Fibroblast of skin of abdomen (primary cell): ENCODE measurements at regions not wholly inside any gene's neighbourhood (a gene's known extent, or its start where the extent isn't known, plus 50 kb on each side); places are given as distances from the start of the nearest gene placed in this dataset.
A peak's percentile ranks its signal among the peaks of the same experiment; 100 is the strongest.

Experiments used
- DNase-seq: peaks from one replicate; pipeline ENCODE4 v3.0.0-alpha.2; 2013

DNA sequence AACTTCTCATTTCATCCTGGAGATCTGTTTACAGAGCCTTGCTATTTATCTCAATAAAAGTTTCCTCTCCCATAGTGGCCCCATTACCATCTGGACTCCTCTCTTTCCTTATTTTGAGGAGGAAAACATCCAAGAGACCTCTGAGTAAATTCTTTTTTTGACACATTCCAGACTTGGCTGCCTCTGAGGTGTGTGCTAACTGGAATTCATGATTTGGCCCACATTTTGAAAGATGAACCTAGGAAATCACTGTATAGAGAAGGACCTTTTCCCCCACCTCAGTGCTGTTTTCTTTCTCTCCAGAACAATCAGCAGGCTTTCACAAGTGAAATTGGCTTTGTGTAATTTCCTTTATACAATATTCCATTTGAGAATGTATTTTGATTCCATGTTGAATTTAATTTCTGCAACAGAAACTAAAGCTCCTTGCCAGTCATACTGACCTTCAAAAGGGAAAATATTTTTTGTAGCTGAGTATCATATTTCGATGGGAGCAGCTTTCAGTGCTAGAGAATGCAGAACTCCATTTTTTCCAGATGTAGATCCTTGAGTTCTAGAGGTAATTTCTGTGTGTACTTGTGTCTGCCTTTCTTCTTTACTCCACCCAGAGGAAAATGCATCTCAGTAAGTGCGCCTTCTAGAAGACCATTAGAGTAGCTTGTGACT lies 244.9 kb upstream of the RGS6 start:
- DNase-seq, result peak; percentile 75

DNA sequence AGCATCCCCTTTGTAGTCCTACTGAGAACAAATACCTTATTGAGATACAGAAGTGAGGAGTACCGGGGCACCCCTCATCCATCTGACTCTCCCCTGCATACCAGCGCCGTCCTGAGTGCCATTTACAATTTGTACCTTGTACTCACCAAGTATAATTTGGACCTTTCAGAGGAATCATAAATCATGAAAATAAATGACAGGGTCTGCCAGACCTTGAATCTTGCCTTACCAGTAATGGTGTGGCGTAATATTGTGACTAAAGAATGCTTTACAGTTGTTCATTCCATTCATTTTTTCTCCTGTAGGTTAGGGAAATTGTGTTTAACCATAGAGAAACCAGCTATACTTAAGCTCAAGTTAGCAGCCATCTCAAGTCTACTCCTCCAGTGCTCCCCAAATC lies 243.7 kb upstream of the RGS6 start:
- DNase-seq, result peak; percentile 72

DNA sequence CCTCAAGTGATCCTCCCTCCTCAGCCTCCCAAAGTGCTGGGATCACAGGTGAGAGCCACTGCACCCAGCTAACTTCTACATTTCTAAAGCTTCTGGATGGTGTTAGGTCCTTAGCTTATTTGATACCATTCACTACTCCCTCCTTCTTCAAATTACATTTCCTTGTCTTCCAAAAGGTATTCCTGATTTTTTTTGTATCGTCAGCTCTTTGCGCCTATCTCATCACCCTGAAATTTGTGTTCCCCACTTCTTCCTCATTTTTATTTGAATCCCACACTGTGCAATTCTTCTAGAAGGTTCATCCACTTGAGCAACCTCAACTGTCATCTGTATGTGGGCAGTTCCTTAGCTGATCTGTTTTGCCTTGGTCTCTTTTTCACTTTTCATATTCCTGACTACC lies 241.8 kb upstream of the RGS6 start:
- DNase-seq, result no peak

GRCh38 chr14:71692496-71692895 lies 239.7 kb upstream of the RGS6 start:
- no peak for DNase-seq

GRCh38 chr14:71693381-71693780 lies 238.8 kb upstream of the RGS6 start:
- peak; percentile 96 for DNase-seq

- no peak for DNase-seq
These were observed 237.4 kb upstream of the RGS6 start for GRCh38 chr14:71694591-71695530.

- DNase-seq, result no peak
These were observed 236.4 kb upstream of the RGS6 start for GRCh38 chr14:71695611-71696350.

DNA sequence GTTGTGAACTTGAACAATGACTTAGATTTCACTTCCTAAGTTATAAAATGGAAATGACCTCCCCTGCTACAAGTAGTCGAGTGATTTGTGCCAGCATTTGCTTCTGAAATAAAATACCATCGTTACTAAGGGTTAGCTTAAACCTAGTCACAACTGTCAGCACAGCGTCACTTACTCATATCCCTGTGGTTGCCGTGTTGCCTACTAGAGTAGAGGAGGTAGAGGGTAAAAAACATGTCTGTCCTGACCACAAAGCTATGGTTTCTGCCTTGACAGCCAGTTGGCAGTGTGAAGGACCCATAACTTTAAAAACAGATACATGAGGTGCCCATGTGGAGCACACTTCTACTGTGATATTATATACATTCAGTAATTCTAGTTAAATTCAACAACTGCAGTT lies 234.2 kb upstream of the RGS6 start:
- DNase-seq, result peak; percentile 47

GRCh38 chr14:71698673-71699072 lies 233.6 kb upstream of the RGS6 start:
- DNase-seq, result no peak

DNA sequence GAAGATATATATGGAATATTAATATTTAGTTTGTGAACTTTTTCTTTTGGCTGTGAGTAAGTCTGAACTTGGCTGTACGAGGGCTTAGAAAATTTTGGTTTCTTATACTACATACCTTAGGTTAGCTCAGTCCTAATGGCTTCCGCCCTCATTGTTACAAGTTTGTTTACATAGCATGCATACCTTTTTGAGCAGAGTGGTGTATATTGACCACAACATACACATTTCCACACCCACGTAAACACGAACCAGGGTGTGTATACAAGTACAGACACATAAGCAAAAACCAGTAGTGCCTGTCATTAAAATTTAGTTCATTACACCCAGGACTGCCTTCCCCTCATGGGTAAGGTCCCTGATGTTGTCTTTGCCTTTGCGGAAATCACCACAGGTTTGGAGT lies 230.2 kb upstream of the RGS6 start:
- DNase-seq, result peak; percentile 35

DNA sequence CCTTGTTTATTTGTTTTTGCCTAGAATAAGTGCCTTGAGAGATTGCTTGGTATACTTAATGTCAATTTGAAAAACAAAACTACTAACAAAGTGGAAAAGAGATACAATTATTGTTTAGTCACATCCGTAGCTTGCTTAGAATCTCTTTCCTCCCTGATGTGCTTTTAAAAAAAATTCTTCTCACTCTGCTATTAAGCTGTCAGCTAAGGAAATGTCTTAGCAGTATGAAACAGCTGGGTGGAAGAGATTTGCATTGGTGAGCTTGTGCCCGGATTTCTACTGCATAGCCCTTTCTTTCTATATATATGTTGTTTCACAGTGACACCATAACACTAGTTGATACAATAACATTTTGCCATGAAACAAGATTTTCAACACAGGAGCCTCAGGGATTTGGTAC lies 229.4 kb upstream of the RGS6 start:
- no peak for DNase-seq

DNA sequence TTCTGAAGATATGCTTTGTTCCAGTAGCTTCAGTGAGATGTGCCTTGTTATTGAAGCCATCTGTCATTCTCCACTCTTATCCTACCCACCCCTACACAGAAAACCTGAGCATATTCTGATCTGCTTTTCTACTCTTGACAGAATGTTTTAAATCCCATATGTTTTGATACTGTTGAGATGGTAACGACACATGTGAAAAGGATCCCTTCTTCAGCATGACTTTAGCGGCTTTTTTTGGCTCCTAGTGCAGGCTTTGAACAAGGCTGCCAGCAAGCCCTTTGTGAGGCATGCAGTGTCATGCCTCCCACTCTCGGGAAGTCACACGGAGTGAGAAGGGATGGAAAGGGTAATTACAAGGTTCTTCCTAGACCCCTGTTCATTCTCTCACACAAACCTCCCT lies 228.8 kb upstream of the RGS6 start:
- DNase-seq, result peak; percentile 49

DNA sequence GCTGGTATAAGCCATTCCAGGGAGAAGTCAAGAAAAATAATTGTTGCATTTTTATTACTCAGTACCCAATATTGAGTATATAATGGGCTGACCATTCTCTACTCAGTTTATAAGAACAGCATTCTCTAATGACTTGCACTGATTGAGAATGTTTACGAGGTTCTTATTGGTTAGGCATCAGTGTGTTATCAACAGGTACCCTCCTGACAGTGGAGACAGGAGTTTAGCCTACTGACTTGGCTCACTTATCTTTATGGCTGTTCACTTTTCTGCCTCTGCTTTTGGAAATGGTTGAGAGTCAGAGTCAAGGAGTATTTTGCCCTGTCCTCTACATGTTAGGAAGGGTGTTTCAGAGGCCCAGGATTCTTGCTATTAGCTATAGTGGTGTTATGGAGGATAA lies 228.0 kb upstream of the RGS6 start:
- DNase-seq, result no peak

DNA sequence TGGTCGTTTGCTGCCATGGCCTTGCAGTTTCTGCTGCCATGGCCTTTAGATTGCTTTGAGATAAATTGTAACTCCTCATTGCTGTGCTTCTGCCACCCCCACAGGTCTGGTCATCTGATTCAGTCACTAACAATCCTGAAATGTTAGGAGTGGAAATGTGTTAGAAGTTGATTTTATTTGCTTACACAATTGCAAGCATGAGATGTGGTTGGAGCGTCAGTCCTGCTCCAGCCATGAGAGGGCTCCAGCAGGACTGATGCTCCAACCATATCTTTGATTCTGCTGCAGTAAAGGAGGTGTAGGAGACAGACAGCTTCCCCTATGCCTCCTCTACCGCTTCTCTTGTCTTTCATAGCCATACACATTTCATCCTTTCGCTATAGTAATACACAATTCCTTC lies 226.8 kb upstream of the RGS6 start:
- DNase-seq, result no peak

DNA sequence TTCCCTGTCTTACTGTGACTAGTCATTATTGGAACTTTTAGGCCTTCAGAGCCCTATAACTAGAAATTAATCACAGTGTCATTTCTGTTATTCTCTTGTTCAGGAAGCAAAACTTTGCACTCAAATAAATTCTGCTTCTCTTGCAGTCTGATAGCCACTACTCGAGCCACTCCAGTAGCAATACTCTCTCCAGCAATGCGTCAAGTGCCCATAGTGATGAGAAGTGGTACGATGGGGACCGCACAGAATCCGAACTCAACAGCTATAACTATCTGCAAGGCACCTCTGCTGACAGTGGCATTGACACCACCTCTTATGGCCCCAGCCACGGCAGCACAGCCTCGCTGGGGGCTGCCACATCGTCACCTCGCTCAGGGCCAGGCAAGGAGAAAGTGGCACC lies 223.2 kb upstream of the RGS6 start:
- DNase-seq, result no peak

DNA sequence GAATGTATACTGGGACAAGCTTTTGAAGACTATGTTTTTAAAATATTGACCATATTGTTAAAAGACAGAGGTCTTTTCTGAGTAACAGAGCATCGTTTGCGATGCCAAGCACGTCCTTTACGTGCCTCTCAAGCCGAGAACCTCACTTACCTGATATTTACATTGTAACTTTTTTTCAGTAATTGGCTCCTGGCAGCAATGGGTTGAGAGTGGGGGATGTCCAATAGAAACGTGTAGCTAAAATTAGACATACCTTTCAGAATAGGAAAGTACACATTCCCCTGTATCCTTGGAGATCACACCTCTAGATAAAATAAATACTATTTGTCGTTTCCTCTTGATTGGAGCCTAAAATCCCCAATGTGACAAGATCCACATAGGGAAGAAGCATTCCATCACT lies 222.2 kb upstream of the RGS6 start:
- no peak for DNase-seq

- DNase-seq, result no peak
These were observed 221.1 kb upstream of the RGS6 start for GRCh38 chr14:71711125-71711524.

DNA sequence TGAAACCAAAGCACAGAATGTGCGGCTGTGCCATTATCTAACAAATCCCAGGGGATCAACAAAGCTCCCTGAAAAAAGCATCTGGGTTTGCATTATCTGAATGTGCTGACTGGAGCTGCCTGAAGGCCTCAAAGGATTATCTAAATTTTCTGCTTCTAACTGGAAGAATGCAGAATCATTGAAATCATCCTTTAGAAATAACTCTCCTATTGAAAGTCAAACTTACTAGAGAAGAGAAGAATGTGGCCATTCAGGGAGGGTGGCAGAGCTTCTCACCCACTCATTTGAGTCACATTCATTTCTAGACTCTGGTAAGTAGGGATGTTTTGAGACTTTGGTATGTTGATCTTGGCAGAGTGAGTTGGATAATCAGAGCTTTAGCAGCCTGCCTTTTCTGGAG lies 220.6 kb upstream of the RGS6 start:
- DNase-seq, result peak; percentile 94

DNA sequence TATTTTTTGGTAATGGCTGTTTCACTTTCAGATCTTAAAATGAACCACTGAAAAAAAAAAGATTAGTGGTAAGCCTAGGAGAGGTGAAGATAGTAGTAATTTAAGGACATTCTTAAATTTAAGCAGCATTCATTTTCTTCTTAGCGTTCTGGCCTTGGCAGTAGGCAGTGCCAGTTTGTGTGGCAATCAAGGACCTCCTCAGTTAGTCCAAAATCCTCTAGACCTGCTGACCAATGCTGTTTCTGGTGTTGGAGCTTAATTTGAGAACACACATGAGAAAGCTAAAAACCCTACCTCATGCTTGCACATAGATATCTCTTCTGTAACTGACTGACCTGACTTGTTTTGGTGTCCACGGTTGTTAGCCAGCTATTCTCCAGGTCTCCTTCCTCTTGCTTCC lies 219.8 kb upstream of the RGS6 start:
- no peak for DNase-seq

DNA sequence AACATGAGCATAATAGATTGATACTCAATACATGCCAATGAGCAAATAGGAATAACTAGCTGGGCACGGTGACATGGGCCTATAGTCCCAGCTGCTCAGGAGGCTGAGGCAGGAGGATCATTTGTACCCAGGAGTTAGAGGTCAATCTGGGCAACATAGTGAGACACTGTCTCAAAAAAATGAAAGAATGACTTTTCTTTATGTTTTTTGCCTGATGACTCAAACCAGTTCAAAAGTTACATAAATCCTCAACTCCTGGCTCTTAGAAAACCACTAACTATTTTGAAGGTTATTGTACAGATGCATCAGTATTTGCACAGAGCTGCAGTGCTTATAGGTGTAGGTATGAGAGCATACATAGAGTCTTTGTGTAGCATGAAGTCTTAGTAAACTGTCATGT lies 219.2 kb upstream of the RGS6 start:
- peak; percentile 64 for DNase-seq

DNA sequence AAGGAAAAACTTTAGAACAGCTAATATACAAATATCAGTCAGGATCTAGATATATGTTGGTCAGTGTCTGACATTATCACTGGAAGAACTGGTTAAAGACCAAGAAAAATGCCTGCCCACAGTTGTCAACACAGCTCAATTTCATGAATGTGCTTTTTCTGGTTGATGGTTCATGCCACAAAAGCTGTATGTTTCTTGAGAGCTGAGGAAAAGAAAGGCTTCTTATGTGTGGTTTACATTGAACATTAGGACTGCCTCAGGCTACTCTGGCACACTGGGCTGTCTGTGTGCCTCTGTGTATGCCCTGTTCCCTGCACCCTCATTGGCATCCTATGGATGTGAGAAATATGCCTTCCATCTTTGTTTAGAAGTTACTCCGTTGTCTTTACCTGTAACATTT lies 218.8 kb upstream of the RGS6 start:
- no peak for DNase-seq

DNA sequence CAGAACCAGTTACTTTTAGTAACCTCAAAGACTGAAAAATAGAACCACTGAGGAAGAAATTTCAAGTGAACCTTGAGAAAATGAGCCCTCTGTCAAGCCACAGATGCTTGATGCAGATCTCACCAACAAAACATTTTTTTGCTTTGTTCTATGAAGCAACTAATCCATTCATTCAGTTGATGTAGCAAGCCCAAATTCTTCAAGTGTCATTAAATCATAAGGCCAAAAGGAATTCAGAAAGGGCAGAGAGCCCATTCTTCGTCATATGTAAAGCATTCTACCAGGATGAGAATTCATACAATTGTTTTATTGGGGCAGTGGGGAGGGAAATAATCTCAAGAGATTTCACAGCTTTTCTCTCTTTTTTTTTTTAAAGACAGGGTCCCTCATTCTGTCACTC lies 218.0 kb upstream of the RGS6 start:
- DNase-seq, result peak; percentile 95

DNA sequence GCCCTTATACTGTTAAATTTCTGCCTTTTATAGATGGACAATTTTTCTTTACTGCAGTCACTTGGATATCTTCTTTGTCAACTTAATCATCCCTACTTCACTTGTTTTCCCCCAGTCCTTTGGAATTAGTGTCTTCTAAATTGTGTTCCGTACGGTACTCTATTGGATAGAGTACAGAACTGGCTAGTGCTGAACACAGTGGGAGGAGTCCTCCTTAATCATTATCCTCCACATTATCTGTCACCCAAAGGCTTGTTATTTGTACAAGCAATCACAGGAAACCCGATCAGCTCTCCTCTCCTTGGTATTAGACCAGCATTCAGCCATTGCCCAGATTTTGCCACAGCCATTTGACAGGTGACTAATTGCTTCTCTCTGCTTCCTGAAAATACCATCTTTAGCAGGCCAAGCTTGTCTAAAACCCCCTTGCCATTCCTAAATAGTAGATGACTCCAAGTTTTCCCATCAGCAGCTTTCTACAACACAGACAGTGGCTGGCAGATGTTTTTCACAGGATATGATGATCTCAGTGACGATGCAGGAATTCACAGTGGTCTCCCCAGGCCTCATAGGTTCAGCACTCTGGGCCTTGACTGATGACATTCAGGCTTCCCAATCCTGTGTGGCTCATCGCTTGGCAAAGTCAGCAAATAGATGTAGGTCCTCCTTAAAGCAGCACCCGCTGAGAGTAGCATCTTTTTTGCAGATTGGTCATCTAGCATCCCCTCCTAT lies 216.0 kb upstream of the RGS6 start:
- peak; percentile 89 for DNase-seq
